ENCODE measurements at regions not wholly inside any gene's neighbourhood (a gene's known extent, or its start where the extent isn't known, plus 50 kb on each side); places are given as distances from the start of the nearest gene placed in this dataset.

DNA sequence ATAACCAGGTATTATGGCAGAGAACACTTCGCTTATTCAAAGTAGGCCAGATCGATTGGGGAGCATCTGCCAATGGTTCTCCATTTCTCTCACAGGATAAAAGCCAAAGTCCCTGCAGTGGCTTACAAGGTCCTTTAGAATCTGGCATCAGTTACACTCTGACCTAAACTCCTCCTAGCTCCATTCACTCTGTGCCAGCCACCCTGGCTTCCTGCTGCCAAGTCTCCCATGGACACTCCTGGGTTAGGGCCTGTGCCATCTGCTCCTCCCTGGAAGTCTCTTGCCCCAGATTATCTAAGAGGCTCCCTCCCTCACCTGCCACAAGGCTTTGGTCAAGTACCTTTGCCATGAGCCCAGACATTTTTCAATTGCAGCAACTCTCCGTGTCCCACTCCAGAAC, 649.2 kb downstream of the DACH1 start:
- Histone ChIP-seq H3K36me3 (ENCODE audit: low read depth) (no peaks in the 10 kb centered on the region), H3K4me1 (ENCODE audit: insufficient read depth, poor library complexity, severe bottlenecking) (no peaks in the 10 kb centered on the region), H3K4me3 (ENCODE audit: severe bottlenecking) (no peak overlapping the region), H3K9me3 (ENCODE audit: severe bottlenecking) (no peaks in the 10 kb centered on the region), H3K27ac (ENCODE audit: poor library complexity, severe bottlenecking) (no peak overlapping the region), H3K27me3 (ENCODE audit: insufficient read depth, poor library complexity, severe bottlenecking) (no peaks in the 10 kb centered on the region)
- ATAC-seq (ENCODE audit: low read depth), result no peak
- DNase-seq (ENCODE audit: low spot score), result no peak
- TF ChIP-seq, protein P1, sequence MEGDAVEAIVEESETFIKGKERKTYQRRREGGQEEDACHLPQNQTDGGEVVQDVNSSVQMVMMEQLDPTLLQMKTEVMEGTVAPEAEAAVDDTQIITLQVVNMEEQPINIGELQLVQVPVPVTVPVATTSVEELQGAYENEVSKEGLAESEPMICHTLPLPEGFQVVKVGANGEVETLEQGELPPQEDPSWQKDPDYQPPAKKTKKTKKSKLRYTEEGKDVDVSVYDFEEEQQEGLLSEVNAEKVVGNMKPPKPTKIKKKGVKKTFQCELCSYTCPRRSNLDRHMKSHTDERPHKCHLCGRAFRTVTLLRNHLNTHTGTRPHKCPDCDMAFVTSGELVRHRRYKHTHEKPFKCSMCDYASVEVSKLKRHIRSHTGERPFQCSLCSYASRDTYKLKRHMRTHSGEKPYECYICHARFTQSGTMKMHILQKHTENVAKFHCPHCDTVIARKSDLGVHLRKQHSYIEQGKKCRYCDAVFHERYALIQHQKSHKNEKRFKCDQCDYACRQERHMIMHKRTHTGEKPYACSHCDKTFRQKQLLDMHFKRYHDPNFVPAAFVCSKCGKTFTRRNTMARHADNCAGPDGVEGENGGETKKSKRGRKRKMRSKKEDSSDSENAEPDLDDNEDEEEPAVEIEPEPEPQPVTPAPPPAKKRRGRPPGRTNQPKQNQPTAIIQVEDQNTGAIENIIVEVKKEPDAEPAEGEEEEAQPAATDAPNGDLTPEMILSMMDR (IDR thresholded peaks at IDR 0.05; ENCODE audit: poor library complexity, severe bottlenecking), result no peak

- Histone ChIP-seq H3K27me3 (ENCODE audit: insufficient read depth, poor library complexity, severe bottlenecking) (no peaks in the 10 kb centered on the region), H3K4me1 (ENCODE audit: insufficient read depth, poor library complexity, severe bottlenecking) (no peaks in the 10 kb centered on the region)
Measured at GRCh38 chr13:71214821-71215220, 652.2 kb downstream of the DACH1 start.

DNA sequence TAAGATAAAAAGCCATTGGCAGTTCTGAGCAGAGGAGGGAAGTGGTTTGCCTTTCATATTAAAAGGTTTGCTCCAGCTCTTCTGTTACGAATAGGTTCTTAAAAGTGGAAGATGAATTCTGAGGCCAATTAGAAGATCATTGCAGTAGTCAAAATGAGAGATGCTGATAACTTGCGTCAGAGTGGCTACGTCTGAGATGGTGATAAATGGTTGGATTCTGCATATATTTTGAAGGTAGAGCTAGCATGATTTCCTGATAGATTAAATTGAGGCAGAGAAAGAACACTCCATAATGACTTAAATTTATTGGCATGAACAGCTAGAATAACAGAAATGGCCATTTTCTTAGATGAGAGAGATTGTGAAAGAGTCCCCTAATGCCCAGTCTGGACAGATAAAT, 652.6 kb downstream of the DACH1 start:
- ATAC-seq (ENCODE audit: low read depth) (no peak), DNase-seq (ENCODE audit: low spot score) (no peak)
- H3K9me3 ChIP-seq (ENCODE audit: severe bottlenecking), result no peaks in the 10 kb centered on the region
- TF ChIP-seq, protein P1 (IDR thresholded peaks at IDR 0.05; ENCODE audit: poor library complexity, severe bottlenecking), result no peak
- H3K4me3 ChIP-seq (ENCODE audit: severe bottlenecking), result no peak overlapping the region
- H3K4me1 ChIP-seq (ENCODE audit: insufficient read depth, poor library complexity, severe bottlenecking), result no peaks in the 10 kb centered on the region
- H3K27me3 ChIP-seq (ENCODE audit: insufficient read depth, poor library complexity, severe bottlenecking), result no peaks in the 10 kb centered on the region
- no peaks in the 10 kb centered on the region for H3K36me3 ChIP-seq (ENCODE audit: low read depth)
- H3K27ac ChIP-seq (ENCODE audit: poor library complexity, severe bottlenecking), result no peak overlapping the region

More at GRCh38 chr13:71214821-71215220, 652.2 kb downstream of the DACH1 start:
- DNase-seq (ENCODE audit: low spot score), result no peak
- H3K4me3 ChIP-seq (ENCODE audit: severe bottlenecking), result no peak overlapping the region
- TF ChIP-seq, protein P1 (IDR thresholded peaks at IDR 0.05; ENCODE audit: poor library complexity, severe bottlenecking), result no peak
- no peak for ATAC-seq (ENCODE audit: low read depth)
- H3K27ac ChIP-seq (ENCODE audit: poor library complexity, severe bottlenecking), result no peak overlapping the region
- no peaks in the 10 kb centered on the region for H3K9me3 ChIP-seq (ENCODE audit: severe bottlenecking)
- no peaks in the 10 kb centered on the region for H3K36me3 ChIP-seq (ENCODE audit: low read depth)

DNA sequence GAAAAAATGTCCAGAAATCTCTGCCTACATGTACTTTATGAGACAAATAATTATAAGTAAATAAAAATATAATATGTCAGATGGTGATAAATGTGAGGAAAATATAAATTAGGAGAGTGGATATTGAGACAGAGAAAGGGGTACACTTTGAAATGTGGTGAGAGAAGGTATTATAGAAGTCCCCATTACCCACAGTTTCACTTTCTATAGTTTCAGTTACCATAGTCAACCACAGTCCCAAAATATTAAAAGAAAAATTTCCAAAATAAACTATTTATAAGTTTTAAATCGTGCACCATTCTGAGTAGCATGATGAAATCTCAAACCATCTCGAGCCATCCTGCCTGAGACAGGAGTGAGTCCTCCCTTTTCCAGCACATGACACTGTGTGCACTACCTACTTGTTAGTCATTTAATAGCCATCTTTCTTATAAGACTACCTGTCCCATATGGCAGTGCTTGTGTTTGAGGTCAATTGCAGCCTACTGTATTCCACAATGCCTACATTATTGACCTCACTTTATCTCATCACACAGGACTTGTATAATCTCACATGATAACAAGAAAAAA, 653.7 kb downstream of the DACH1 start:
- DNase-seq (ENCODE audit: low spot score) (no peak), ATAC-seq (ENCODE audit: low read depth) (no peak)
- TF ChIP-seq, protein P1 (IDR thresholded peaks at IDR 0.05; ENCODE audit: poor library complexity, severe bottlenecking), result no peak
- no peaks in the 10 kb centered on the region for H3K4me1 ChIP-seq (ENCODE audit: insufficient read depth, poor library complexity, severe bottlenecking)
- H3K27me3 ChIP-seq (ENCODE audit: insufficient read depth, poor library complexity, severe bottlenecking), result no peaks in the 10 kb centered on the region
- no peaks in the 10 kb centered on the region for H3K9me3 ChIP-seq (ENCODE audit: severe bottlenecking)
- no peak overlapping the region for H3K27ac ChIP-seq (ENCODE audit: poor library complexity, severe bottlenecking)
- H3K4me3 ChIP-seq (ENCODE audit: severe bottlenecking), result no peak overlapping the region
- no peaks in the 10 kb centered on the region for H3K36me3 ChIP-seq (ENCODE audit: low read depth)

GRCh38 chr13:71210861-71211260, 656.1 kb downstream of the DACH1 start:
- ATAC-seq (ENCODE audit: low read depth) (no peak), DNase-seq (ENCODE audit: low spot score) (no peak)
- Histone ChIP-seq H3K36me3 (ENCODE audit: low read depth) (no peaks in the 10 kb centered on the region), H3K4me3 (ENCODE audit: severe bottlenecking) (no peak overlapping the region), H3K27ac (ENCODE audit: poor library complexity, severe bottlenecking) (no peak overlapping the region), H3K9me3 (ENCODE audit: severe bottlenecking) (no peaks in the 10 kb centered on the region), H3K27me3 (ENCODE audit: insufficient read depth, poor library complexity, severe bottlenecking) (no peaks in the 10 kb centered on the region), H3K4me1 (ENCODE audit: insufficient read depth, poor library complexity, severe bottlenecking) (no peaks in the 10 kb centered on the region)
- TF ChIP-seq, protein P1 (IDR thresholded peaks at IDR 0.05; ENCODE audit: poor library complexity, severe bottlenecking), result no peak
